GM12892 (cell line): ENCODE measurements at regions not wholly inside any gene's neighbourhood (a gene's known extent, or its start where the extent isn't known, plus 50 kb on each side); places are given as distances from the start of the nearest gene placed in this dataset.

Source experiments
- POLR2A ChIP-seq: IDR thresholded peaks from 2 replicates; pipeline ENCODE4 v1.6.1; 2011; ENCODE audit warnings: low read depth, low read length, control low read depth
- TAF1 ChIP-seq: IDR thresholded peaks from 2 replicates; pipeline ENCODE4 v1.6.1; 2011; ENCODE audit warnings: low read depth, mild to moderate bottlenecking, control low read depth, low read length, borderline replicate concordance

GRCh38 chr2:139369423-139370409, 589.5 kb upstream of the NXPH2 start:
- TF ChIP-seq TAF1 = no peak
- TF ChIP-seq POLR2A = no peak
